Caco-2 (cell line): ENCODE measurements at regions not wholly inside any gene's neighbourhood (a gene's known extent, or its start where the extent isn't known, plus 50 kb on each side); places are given as distances from the start of the nearest gene placed in this dataset.

ENCODE experiments used
- BruUV-seq: library from RNA; stranded (reverse); fragments of 400-500 nt; replicated peaks from 2 replicates; lab custom pipeline; 2021; lab: Mats Ljungman, UMichigan
- CTCF ChIA-PET: fragments of 300-600 bp; sonication (Branson Sonifier 250); formaldehyde crosslinking; loops from one replicate; lab custom pipeline; 2022; ENCODE audit warnings: antibody characterized with exemption; lab: Charles Lee
- POLR2A ChIA-PET: fragments of 300-600 bp; sonication (Branson Sonifier 250); formaldehyde crosslinking; loops from one replicate; lab custom pipeline; 2022; ENCODE audit warnings: antibody characterized with exemption; lab: Charles Lee
- DNase-seq, 2 experiments: peaks; one replicate each; pipeline versions ENCODE4 v3.0.0 to v3.0.0-alpha.2; 2020 to 2022
- H3K27me3 ChIP-seq: replicated peaks from 2 replicates; pipeline ENCODE4 v1.6.0; 2011; ENCODE audit warnings: low read length; ENCODE audit not compliant: control insufficient read depth, insufficient read depth
- H3K36me3 ChIP-seq: 2 replicates; pipeline ENCODE4 v1.5.1; 2011; ENCODE audit warnings: low read length; ENCODE audit not compliant: control insufficient read depth, insufficient read depth
- H3K4me1 ChIP-seq: fragments of 250-450 bp; sonication (Bioruptor Pico); 2 replicates; pipeline ENCODE4 v1.5.1; 2020; ENCODE audit warnings: mild to moderate bottlenecking
- H3K4me3 ChIP-seq: 2 replicates; pipeline ENCODE4 v1.5.1; 2011; ENCODE audit warnings: low read depth, mild to moderate bottlenecking, control low read depth, low read length
- H3K9me3 ChIP-seq: fragments of 250-450 bp; sonication (Bioruptor Pico); 2 replicates; pipeline ENCODE4 v1.5.1; 2020; ENCODE audit warnings: mild to moderate bottlenecking, moderate library complexity
- H3K27ac Mint-ChIP-seq: one replicate; pipeline ENCODE4 v1.8.0; 2022; ENCODE audit warnings: mixed read lengths; ENCODE audit not compliant: unreplicated experiment
- H3K27me3 Mint-ChIP-seq: one replicate; pipeline ENCODE4 v1.8.0; 2022; ENCODE audit warnings: mixed read lengths; ENCODE audit not compliant: insufficient read depth, unreplicated experiment
- H3K36me3 Mint-ChIP-seq: one replicate; pipeline ENCODE4 v1.8.0; 2022; ENCODE audit warnings: mild to moderate bottlenecking, mixed read lengths; ENCODE audit not compliant: insufficient read depth, unreplicated experiment
- H3K4me1 Mint-ChIP-seq: one replicate; pipeline ENCODE4 v1.8.0; 2022; ENCODE audit warnings: low read depth, mixed read lengths; ENCODE audit not compliant: unreplicated experiment
- H3K4me3 Mint-ChIP-seq: one replicate; pipeline ENCODE4 v1.8.0; 2022; ENCODE audit warnings: mild to moderate bottlenecking, moderate library complexity, mixed read lengths; ENCODE audit not compliant: unreplicated experiment
- H3K9me3 Mint-ChIP-seq: one replicate; pipeline ENCODE4 v1.8.0; 2022; ENCODE audit warnings: mixed read lengths; ENCODE audit not compliant: unreplicated experiment
- intact Hi-C: fragments of 100-400 bp; cut with micrococcal nuclease; formaldehyde crosslinking; loops from one replicate; pipeline ENCODE4 v1.10.0; 2022; ENCODE audit not compliant: unreplicated experiment
- TF ChIP-seq, protein P1 (sequence below), 2 experiments: fragments of 200-600 bp in 1 of 2; IDR thresholded peaks; 1 replicate in 1 of 2; 2 replicates in 1 of 2; pipeline versions ENCODE4 v1.5.1 to v1.8.0; 2011 to 2022; ENCODE audit warnings: antibody characterized with exemption in 1 of 2, control low read depth in 1 of 2, inconsistent platforms in 1 of 2, low read depth in 1 of 2, low read length in 1 of 2, mild to moderate bottlenecking in 1 of 2, moderate library complexity in 1 of 2; ENCODE audit not compliant: insufficient read depth in 1 of 2, severe bottlenecking in 1 of 2, unreplicated experiment in 1 of 2

DNA sequence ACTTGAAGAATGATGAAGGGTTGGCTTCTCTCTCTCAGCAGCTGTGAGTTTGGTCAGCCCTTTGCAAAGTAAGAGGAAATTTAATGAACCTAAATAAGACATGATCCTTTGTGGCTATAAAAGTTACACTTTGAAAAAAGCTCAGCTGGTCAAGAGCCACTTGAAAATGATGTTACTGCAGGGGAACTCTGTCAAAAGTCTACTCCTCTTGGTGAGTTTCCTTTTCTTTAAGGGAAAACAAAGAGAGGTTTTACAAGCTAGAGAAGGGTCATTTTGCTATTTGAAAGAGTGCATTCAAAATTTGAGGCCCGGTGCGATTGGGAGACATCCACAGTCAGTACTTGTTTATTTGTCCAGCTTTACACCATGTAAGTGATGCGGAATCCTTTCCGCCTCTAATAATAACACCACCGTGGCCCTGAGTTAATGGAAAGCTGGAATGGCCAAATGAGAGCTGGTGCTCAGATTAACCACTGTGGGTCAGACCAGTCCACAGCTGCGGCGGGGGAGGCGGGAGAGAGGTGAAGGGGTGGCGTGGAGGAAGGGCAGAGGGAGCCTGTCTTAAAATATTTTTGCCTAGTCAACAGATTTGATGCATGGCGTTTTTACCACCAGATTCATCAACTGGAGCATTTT, 404.0 kb downstream of the TLE4 start:
- no peaks in the 10 kb centered on the region for H3K9me3 Mint-ChIP-seq
- TF ChIP-seq, protein P1, sequence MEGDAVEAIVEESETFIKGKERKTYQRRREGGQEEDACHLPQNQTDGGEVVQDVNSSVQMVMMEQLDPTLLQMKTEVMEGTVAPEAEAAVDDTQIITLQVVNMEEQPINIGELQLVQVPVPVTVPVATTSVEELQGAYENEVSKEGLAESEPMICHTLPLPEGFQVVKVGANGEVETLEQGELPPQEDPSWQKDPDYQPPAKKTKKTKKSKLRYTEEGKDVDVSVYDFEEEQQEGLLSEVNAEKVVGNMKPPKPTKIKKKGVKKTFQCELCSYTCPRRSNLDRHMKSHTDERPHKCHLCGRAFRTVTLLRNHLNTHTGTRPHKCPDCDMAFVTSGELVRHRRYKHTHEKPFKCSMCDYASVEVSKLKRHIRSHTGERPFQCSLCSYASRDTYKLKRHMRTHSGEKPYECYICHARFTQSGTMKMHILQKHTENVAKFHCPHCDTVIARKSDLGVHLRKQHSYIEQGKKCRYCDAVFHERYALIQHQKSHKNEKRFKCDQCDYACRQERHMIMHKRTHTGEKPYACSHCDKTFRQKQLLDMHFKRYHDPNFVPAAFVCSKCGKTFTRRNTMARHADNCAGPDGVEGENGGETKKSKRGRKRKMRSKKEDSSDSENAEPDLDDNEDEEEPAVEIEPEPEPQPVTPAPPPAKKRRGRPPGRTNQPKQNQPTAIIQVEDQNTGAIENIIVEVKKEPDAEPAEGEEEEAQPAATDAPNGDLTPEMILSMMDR (IDR thresholded peaks at IDR 0.05; ENCODE audit: insufficient read depth in 1 of 2, low read depth in 1 of 2, low read length in 1 of 2, severe bottlenecking in 1 of 2, unreplicated experiment in 1 of 2): no peak
- Histone ChIP-seq H3K27me3 (no peaks in the 10 kb centered on the region), H3K4me1 (no peaks in the 10 kb centered on the region), H3K36me3 (no peaks in the 10 kb centered on the region), H3K4me3 (no peak overlapping the region), H3K9me3 (no peaks in the 10 kb centered on the region)
- intact Hi-C loops: no loop called here
- CTCF ChIA-PET: no interaction called here
- DNase-seq: no peak
- POLR2A ChIA-PET: no interaction called here
- no TSS peak for BruUV-seq
- H3K27ac Mint-ChIP-seq: no peak overlapping the region
- no peaks in the 10 kb centered on the region for H3K4me1 Mint-ChIP-seq
- no peaks in the 10 kb centered on the region for H3K36me3 Mint-ChIP-seq
- H3K4me3 Mint-ChIP-seq: no peak overlapping the region
- peaks cover 5% of the 10 kb centered on the region for H3K27me3 Mint-ChIP-seq

DNA sequence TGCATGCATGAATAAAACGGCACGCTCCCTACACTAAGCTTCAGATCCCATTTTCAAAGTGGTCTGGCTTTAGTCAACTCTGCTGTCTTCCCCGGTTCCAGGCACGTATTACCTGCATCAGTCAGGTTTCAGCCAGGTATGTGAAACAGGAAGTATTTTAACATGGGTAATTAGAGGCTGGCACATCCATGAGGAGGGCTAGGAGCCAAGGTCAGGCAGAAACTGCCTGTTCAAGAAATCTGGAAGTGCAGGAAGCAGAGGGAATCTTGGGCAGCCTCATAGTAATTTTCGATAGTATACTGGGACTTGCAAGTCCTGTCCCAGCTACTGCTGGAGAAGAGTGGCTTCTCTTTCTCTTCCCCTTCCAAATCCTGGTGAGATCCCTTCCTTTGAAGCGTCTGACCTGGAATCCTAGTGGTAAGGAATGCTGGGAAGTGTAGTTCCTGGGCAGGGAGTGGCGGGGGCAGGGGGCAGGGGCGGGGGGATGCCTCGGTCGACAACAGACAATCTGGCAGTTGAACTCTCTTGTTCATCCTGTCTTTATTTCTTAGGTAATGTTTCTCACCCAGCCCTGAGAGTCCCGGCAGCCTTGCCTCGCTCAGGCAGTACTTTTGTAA, 403.1 kb downstream of the TLE4 start:
- no peaks in the 10 kb centered on the region for H3K9me3 ChIP-seq
- POLR2A ChIA-PET: no interaction called here
- BruUV-seq: no TSS peak
- CTCF ChIA-PET: no interaction called here
- H3K36me3 ChIP-seq: no peaks in the 10 kb centered on the region
- TF ChIP-seq, protein P1 (IDR thresholded peaks at IDR 0.05; ENCODE audit: insufficient read depth in 1 of 2, low read depth in 1 of 2, low read length in 1 of 2, severe bottlenecking in 1 of 2, unreplicated experiment in 1 of 2): no peak
- Mint-ChIP-seq H3K9me3 (no peaks in the 10 kb centered on the region), H3K36me3 (no peaks in the 10 kb centered on the region), H3K4me3 (no peak overlapping the region), H3K27ac (no peak overlapping the region), H3K27me3 (peaks cover 5% of the 10 kb centered on the region), H3K4me1 (no peaks in the 10 kb centered on the region)
- H3K4me3 ChIP-seq: no peak overlapping the region
- H3K4me1 ChIP-seq: no peaks in the 10 kb centered on the region
- no peak for DNase-seq
- no peaks in the 10 kb centered on the region for H3K27me3 ChIP-seq
- intact Hi-C loops: no loop called here

DNA sequence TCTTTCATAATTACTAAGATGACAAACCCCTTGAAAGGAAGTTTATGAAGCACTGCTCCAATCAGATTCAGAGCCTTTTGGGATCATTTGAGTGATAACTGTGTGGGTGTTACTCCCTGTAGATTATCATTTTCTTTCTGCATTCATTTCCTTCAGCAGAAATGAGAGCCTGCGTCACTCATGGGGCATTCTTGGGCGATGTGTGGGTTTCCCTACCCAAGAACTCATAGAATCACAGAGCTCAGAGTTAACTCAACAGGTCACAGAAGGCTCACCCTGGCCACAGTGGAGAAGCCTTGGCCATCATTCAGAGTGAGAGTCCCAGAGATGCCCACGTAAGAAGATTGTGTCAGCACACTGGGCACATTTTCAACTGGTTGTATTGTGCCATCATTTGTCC, 401.9 kb downstream of the TLE4 start:
- Mint-ChIP-seq H3K4me1 (no peaks in the 10 kb centered on the region), H3K27ac (no peak overlapping the region), H3K9me3 (no peaks in the 10 kb centered on the region), H3K36me3 (no peaks in the 10 kb centered on the region), H3K27me3 (peaks cover 5% of the 10 kb centered on the region), H3K4me3 (no peak overlapping the region)
- no peaks in the 10 kb centered on the region for H3K9me3 ChIP-seq
- ChIA-PET CTCF (no interaction called here), POLR2A (no interaction called here)
- intact Hi-C loops: no loop called here
- no peak for DNase-seq
- H3K4me1 ChIP-seq: no peaks in the 10 kb centered on the region
- TF ChIP-seq, protein P1 (IDR thresholded peaks at IDR 0.05; ENCODE audit: insufficient read depth in 1 of 2, low read depth in 1 of 2, low read length in 1 of 2, severe bottlenecking in 1 of 2, unreplicated experiment in 1 of 2): no peak
- BruUV-seq: no TSS peak
- H3K4me3 ChIP-seq: no peak overlapping the region
- no peaks in the 10 kb centered on the region for H3K36me3 ChIP-seq
- H3K27me3 ChIP-seq: no peaks in the 10 kb centered on the region
